ENCODE measurements at regions not wholly inside any gene's neighbourhood (a gene's known extent, or its start where the extent isn't known, plus 50 kb on each side); places are given as distances from the start of the nearest gene placed in this dataset.

DNA sequence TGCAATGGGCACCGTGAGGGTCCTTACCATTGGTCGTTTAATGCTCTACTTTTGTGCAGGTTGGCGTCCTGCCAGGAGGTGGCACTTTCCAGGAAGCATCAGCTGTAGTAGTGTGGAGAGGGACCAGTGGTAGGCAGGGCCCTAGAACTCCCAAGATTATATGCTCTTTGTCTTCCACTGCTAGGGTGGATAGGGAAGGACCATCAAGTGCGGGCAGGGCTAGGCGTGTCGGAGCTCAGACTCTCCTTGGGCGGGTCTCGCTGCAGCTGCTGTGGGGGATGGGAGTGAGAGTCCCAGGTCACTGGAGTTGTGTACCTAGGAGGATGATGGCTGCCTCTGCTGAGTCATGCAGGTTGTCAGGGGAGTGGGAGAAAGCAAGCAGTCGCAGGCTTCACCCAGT is 134.7 kb downstream of the KLF8 start:
- TF ChIP-seq CTCF (IDR thresholded peaks at IDR 0.05) (no peak), POLR2AphosphoS5 (IDR thresholded peaks at IDR 0.05) (no peak)

Data from stomach (tissue), 4 donors.